Endodermal cell (in vitro differentiated cells): ENCODE measurements at regions not wholly inside any gene's neighbourhood (a gene's known extent, or its start where the extent isn't known, plus 50 kb on each side); places are given as distances from the start of the nearest gene placed in this dataset.

Experiments used
- DNase-seq: peaks from one replicate; pipeline ENCODE4 v3.0.0-alpha.2; 2017
- H3K27ac ChIP-seq: 2 replicates; pipeline ENCODE4 v1.5.1; 2013; ENCODE audit warnings: mild to moderate bottlenecking, low read depth, low read length, moderate library complexity
- H3K27me3 ChIP-seq: 2 replicates; pipeline ENCODE4 v1.6.1; 2013; ENCODE audit warnings: mild to moderate bottlenecking, low read length, moderate library complexity; ENCODE audit not compliant: insufficient read depth, control insufficient read depth, poor library complexity, severe bottlenecking
- H3K36me3 ChIP-seq: 2 replicates; pipeline ENCODE4 v1.7.0; 2013; ENCODE audit warnings: mild to moderate bottlenecking, low read length, moderate library complexity; ENCODE audit not compliant: control insufficient read depth, insufficient read depth
- H3K4me1 ChIP-seq: one replicate; pipeline ENCODE4 v1.7.0; 2013; ENCODE audit warnings: low read length; ENCODE audit not compliant: control insufficient read depth, insufficient read depth
- H3K4me3 ChIP-seq: 2 replicates; pipeline ENCODE4 v1.5.1; 2013; ENCODE audit warnings: mild to moderate bottlenecking, low read length, moderate library complexity
- H3K9ac ChIP-seq: 2 replicates; pipeline ENCODE4 v1.6.1; 2013; ENCODE audit warnings: mild to moderate bottlenecking, low read length, moderate library complexity; ENCODE audit not compliant: poor library complexity, severe bottlenecking; ENCODE audit errors: extremely low read depth
- H3K9me3 ChIP-seq: 2 replicates; pipeline ENCODE4 v1.6.1; 2013; ENCODE audit warnings: mild to moderate bottlenecking, low read length, moderate library complexity; ENCODE audit not compliant: control insufficient read depth
- H3K27ac Mint-ChIP-seq: 2 replicates; pipeline ENCODE4 v1.8.0; 2020; ENCODE audit warnings: mixed read lengths
- H3K27me3 Mint-ChIP-seq: 2 replicates; pipeline ENCODE4 v1.8.0; 2021; ENCODE audit warnings: mild to moderate bottlenecking, mixed read lengths; ENCODE audit not compliant: insufficient read depth
- H3K36me3 Mint-ChIP-seq: 2 replicates; pipeline ENCODE4 v1.8.0; 2020; ENCODE audit warnings: low read depth, mixed read lengths
- H3K4me1 Mint-ChIP-seq: 2 replicates; pipeline ENCODE4 v1.8.0; 2020; ENCODE audit warnings: mixed read lengths
- H3K4me3 Mint-ChIP-seq: 2 replicates; pipeline ENCODE4 v1.8.0; 2020; ENCODE audit warnings: mild to moderate bottlenecking, moderate library complexity, mixed read lengths
- H3K9me3 Mint-ChIP-seq: 2 replicates; pipeline ENCODE4 v1.8.0; 2020; ENCODE audit warnings: mild to moderate bottlenecking, mixed read lengths
- WGBS, 2 experiments: methylation state at CpG; one replicate each; pipeline versions ENCODE4 v1.1.5 to v1.1.7; 2013; ENCODE audit warnings: missing lambda C conversion rate in 2 of 2, mixed read lengths in 1 of 2; ENCODE audit not compliant: insufficient coverage in 1 of 2, insufficient read length in 1 of 2; 5-methylcytosine and 5-hydroxymethylcytosine counted together
- TF ChIP-seq, protein P1 (sequence below): fragments of 200-600 bp; sonication (generic); conservative IDR thresholded peaks from 2 replicates; pipeline ENCODE4 v1.5.0; 2021; ENCODE audit warnings: antibody characterized with exemption, mild to moderate bottlenecking

GRCh38 chr1:96926176-96926575 is 204.6 kb downstream of the PTBP2 start:
- no peaks in the 10 kb centered on the region for H3K36me3 Mint-ChIP-seq

DNA sequence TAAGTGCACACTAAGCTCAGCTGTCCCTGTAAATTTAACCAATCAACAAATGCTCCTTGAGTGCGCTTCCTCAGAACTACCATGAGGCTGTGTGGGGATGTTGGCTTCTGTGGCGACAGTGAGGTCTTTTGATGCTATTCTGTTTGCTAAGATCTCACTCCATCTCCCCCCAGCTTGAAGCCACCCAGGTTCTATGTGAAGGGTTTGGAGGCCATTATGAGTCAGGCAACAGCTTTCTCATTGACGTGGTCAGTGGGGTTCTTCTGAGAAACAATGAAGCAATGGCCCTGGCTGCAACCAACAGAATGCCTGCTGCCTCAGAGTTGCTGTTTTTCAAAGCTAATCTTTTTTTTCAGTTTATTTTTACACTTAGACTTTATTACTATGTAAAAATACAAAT is 205.5 kb downstream of the PTBP2 start:
- peak; percentile 49 for DNase-seq
- H3K4me1 Mint-ChIP-seq: no peaks in the 10 kb centered on the region
- TF ChIP-seq, protein P1, sequence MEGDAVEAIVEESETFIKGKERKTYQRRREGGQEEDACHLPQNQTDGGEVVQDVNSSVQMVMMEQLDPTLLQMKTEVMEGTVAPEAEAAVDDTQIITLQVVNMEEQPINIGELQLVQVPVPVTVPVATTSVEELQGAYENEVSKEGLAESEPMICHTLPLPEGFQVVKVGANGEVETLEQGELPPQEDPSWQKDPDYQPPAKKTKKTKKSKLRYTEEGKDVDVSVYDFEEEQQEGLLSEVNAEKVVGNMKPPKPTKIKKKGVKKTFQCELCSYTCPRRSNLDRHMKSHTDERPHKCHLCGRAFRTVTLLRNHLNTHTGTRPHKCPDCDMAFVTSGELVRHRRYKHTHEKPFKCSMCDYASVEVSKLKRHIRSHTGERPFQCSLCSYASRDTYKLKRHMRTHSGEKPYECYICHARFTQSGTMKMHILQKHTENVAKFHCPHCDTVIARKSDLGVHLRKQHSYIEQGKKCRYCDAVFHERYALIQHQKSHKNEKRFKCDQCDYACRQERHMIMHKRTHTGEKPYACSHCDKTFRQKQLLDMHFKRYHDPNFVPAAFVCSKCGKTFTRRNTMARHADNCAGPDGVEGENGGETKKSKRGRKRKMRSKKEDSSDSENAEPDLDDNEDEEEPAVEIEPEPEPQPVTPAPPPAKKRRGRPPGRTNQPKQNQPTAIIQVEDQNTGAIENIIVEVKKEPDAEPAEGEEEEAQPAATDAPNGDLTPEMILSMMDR: no peak
- peaks cover 21% of the 10 kb centered on the region for H3K9me3 Mint-ChIP-seq
- 81% methylated on average over 3 of the region's 3 CpGs; no CpG with 5 or more reads in 1 of the 2 experiments for WGBS, 2 experiments
- no peak overlapping the region for H3K27ac Mint-ChIP-seq
- no peak overlapping the region for H3K4me3 Mint-ChIP-seq
- no peaks in the 10 kb centered on the region for H3K27me3 ChIP-seq
- H3K27me3 Mint-ChIP-seq: no peaks in the 10 kb centered on the region
- H3K36me3 Mint-ChIP-seq: no peaks in the 10 kb centered on the region
- peaks cover 20% of the 10 kb centered on the region for H3K9me3 ChIP-seq
- H3K4me1 ChIP-seq: no peaks in the 10 kb centered on the region
- no peaks in the 10 kb centered on the region for H3K36me3 ChIP-seq
- H3K27ac ChIP-seq: no peak overlapping the region
- no peak overlapping the region for H3K9ac ChIP-seq
- no peak overlapping the region for H3K4me3 ChIP-seq

More at GRCh38 chr1:96926176-96926575, 204.6 kb downstream of the PTBP2 start:
- Mint-ChIP-seq H3K9me3 (peaks cover 21% of the 10 kb centered on the region), H3K4me1 (no peaks in the 10 kb centered on the region), H3K27ac (no peak overlapping the region), H3K4me3 (no peak overlapping the region), H3K27me3 (no peaks in the 10 kb centered on the region)
- Histone ChIP-seq H3K4me1 (no peaks in the 10 kb centered on the region), H3K27me3 (no peaks in the 10 kb centered on the region), H3K27ac (no peak overlapping the region), H3K4me3 (no peak overlapping the region), H3K9ac (no peak overlapping the region), H3K9me3 (peaks cover 20% of the 10 kb centered on the region), H3K36me3 (no peaks in the 10 kb centered on the region)
- DNase-seq: no peak
- TF ChIP-seq, protein P1: no peak

GRCh38 chr1:96931136-96931535 is 209.6 kb downstream of the PTBP2 start:
- no peak overlapping the region for H3K4me3 ChIP-seq
- H3K4me1 ChIP-seq: peaks cover 8% of the 10 kb centered on the region
- Mint-ChIP-seq H3K9me3 (peaks cover 13% of the 10 kb centered on the region), H3K4me1 (peaks cover 12% of the 10 kb centered on the region), H3K4me3 (no peak overlapping the region), H3K27me3 (no peaks in the 10 kb centered on the region), H3K36me3 (no peaks in the 10 kb centered on the region), H3K27ac (no peak overlapping the region)
- H3K27ac ChIP-seq: no peak overlapping the region
- peaks cover 15% of the 10 kb centered on the region for H3K9me3 ChIP-seq
- TF ChIP-seq, protein P1: no peak
- H3K36me3 ChIP-seq: no peaks in the 10 kb centered on the region
- no peaks in the 10 kb centered on the region for H3K27me3 ChIP-seq
- H3K9ac ChIP-seq: no peak overlapping the region
- DNase-seq: no peak
